Tibial nerve (tissue), 4 donors: ENCODE measurements at regions not wholly inside any gene's neighbourhood (a gene's known extent, or its start where the extent isn't known, plus 50 kb on each side); places are given as distances from the start of the nearest gene placed in this dataset.

Experiments used
- DNase-seq, 2 donors: peaks; one replicate each; pipeline ENCODE4 v3.0.0-alpha.2; 2019; ENCODE audit warnings: low spot score in 2 of 2
- H3K27ac ChIP-seq, 4 donors: fragments of 200-600 bp; sonication (generic) in 3 of 4; one replicate each; pipeline ENCODE4 v1.5.1; 2017 to 2019; ENCODE audit warnings: mild to moderate bottlenecking in 1 of 4
- H3K27me3 ChIP-seq, 2 donors: fragments of 200-600 bp; sonication (generic) in 1 of 2; one replicate each; pipeline versions ENCODE4 v1.5.1 to v1.6.0; 2017 to 2019
- H3K36me3 ChIP-seq, 3 donors: fragments of 200-600 bp; sonication (generic); one replicate each; pipeline ENCODE4 v1.5.1; 2018 to 2019
- H3K4me1 ChIP-seq, 4 donors: fragments of 200-600 bp; sonication (generic) in 3 of 4; one replicate each; pipeline ENCODE4 v1.5.1; 2017 to 2019
- H3K4me3 ChIP-seq, 4 donors: fragments of 200-600 bp; sonication (generic) in 3 of 4; one replicate each; pipeline ENCODE4 v1.5.1; 2017 to 2019; ENCODE audit warnings: mild to moderate bottlenecking in 1 of 4, moderate library complexity in 1 of 4
- H3K9me3 ChIP-seq, 4 donors: fragments of 200-600 bp; sonication (generic) in 3 of 4; one replicate each; pipeline ENCODE4 v1.5.1; 2017 to 2019
- CTCF ChIP-seq, 5 experiments: fragments of 200-600 bp in 3 of 5; fragments of 450-650 bp in 2 of 5; sonication (generic) in 3 of 5; IDR thresholded peaks; one replicate each; pipeline ENCODE4 v1.5.1; 2016 to 2019; ENCODE audit warnings: antibody characterized with exemption in 5 of 5, mild to moderate bottlenecking in 3 of 5, moderate library complexity in 2 of 5
- EP300 ChIP-seq, 2 donors: sonication (generic); formaldehyde crosslinking; IDR thresholded peaks; one replicate each; pipeline ENCODE4 v1.6.1; 2017; ENCODE audit warnings: antibody characterized with exemption in 2 of 2, mild to moderate bottlenecking in 1 of 2
- POLR2A ChIP-seq, 2 donors: fragments of 450-650 bp; IDR thresholded peaks; one replicate each; pipeline ENCODE4 v1.6.1; 2017; ENCODE audit warnings: antibody characterized with exemption in 2 of 2, mild to moderate bottlenecking in 2 of 2, moderate library complexity in 2 of 2
- WGBS, 2 donors: methylation state at CpG; one replicate each; pipeline ENCODE4 v1.1.5; 2018; 5-methylcytosine and 5-hydroxymethylcytosine counted together

GRCh38 chr1:198809247-198809646 lies 170.4 kb downstream of the PTPRC start:
- H3K36me3 ChIP-seq: no peaks in the 10 kb centered on the region
- no peaks in the 10 kb centered on the region for H3K4me1 ChIP-seq
- no peaks in the 10 kb centered on the region for H3K27me3 ChIP-seq
- no peak overlapping the region for H3K4me3 ChIP-seq
- DNase-seq: no peak
- no peak overlapping the region for H3K27ac ChIP-seq
- WGBS, 2 donors: 53 to 72% methylated on average over 1 of the region's 1 CpG
- TF ChIP-seq EP300 (IDR thresholded peaks at IDR 0.05): no peak
- no peak for TF ChIP-seq POLR2A (IDR thresholded peaks at IDR 0.05)
- TF ChIP-seq CTCF (IDR thresholded peaks at IDR 0.05): no peak
- peaks cover 0 to 13% (median 2%) of the 10 kb centered on the region in 4 donors for H3K9me3 ChIP-seq

GRCh38 chr1:198811449-198811848 lies 172.6 kb downstream of the PTPRC start:
- H3K27me3 ChIP-seq: no peaks in the 10 kb centered on the region
- no peak overlapping the region for H3K27ac ChIP-seq
- DNase-seq: no peak
- TF ChIP-seq EP300 (IDR thresholded peaks at IDR 0.05) (no peak), CTCF (IDR thresholded peaks at IDR 0.05) (no peak), POLR2A (IDR thresholded peaks at IDR 0.05) (no peak)
- no peaks in the 10 kb centered on the region for H3K36me3 ChIP-seq
- H3K4me3 ChIP-seq: no peak overlapping the region
- peaks cover 0 to 25% (median 6%) of the 10 kb centered on the region in 4 donors for H3K9me3 ChIP-seq
- 49 to 51% methylated on average over 3 of the region's 3 CpGs for WGBS, 2 donors
- no peaks in the 10 kb centered on the region for H3K4me1 ChIP-seq

- no peak for DNase-seq
- H3K9me3 ChIP-seq: no peaks in the 10 kb centered on the region
- H3K4me1 ChIP-seq: no peaks in the 10 kb centered on the region
- WGBS, 2 donors: 88 to 92% methylated on average over 1 of the region's 1 CpG
- H3K27me3 ChIP-seq: no peaks in the 10 kb centered on the region
- TF ChIP-seq EP300 (IDR thresholded peaks at IDR 0.05): no peak
- H3K4me3 ChIP-seq: no peak overlapping the region
- no peaks in the 10 kb centered on the region for H3K36me3 ChIP-seq
- H3K27ac ChIP-seq: no peak overlapping the region
These were observed 184.8 kb downstream of the PTPRC start for GRCh38 chr1:198823626-198824025.

GRCh38 chr1:198825254-198825653 lies 186.4 kb downstream of the PTPRC start:
- no peak for DNase-seq
- H3K36me3 ChIP-seq: no peaks in the 10 kb centered on the region
- no peaks in the 10 kb centered on the region for H3K4me1 ChIP-seq
- no peak overlapping the region for H3K27ac ChIP-seq
- no peak overlapping the region for H3K4me3 ChIP-seq
- no peaks in the 10 kb centered on the region for H3K27me3 ChIP-seq
- WGBS, 2 donors: 87 to 95% methylated on average over 1 of the region's 1 CpG
- TF ChIP-seq POLR2A (IDR thresholded peaks at IDR 0.05) (no peak), CTCF (IDR thresholded peaks at IDR 0.05) (no peak), EP300 (IDR thresholded peaks at IDR 0.05) (no peak)
- no peaks in the 10 kb centered on the region for H3K9me3 ChIP-seq

GRCh38 chr1:198829356-198829755 lies 190.5 kb downstream of the PTPRC start:
- Histone ChIP-seq H3K9me3 (no peaks in the 10 kb centered on the region), H3K27me3 (no peaks in the 10 kb centered on the region), H3K4me1 (no peaks in the 10 kb centered on the region), H3K36me3 (no peaks in the 10 kb centered on the region), H3K4me3 (no peak overlapping the region), H3K27ac (no peak overlapping the region)
- TF ChIP-seq CTCF (IDR thresholded peaks at IDR 0.05): no peak
- no peak for TF ChIP-seq EP300 (IDR thresholded peaks at IDR 0.05)
- no peak for TF ChIP-seq POLR2A (IDR thresholded peaks at IDR 0.05)
- no peak for DNase-seq
- WGBS, 2 donors: 81 to 100% methylated on average over 2 of the region's 2 CpGs

- 60 to 64% methylated on average over 1 of the region's 1 CpG for WGBS, 2 donors
- TF ChIP-seq CTCF (IDR thresholded peaks at IDR 0.05): no peak
- TF ChIP-seq POLR2A (IDR thresholded peaks at IDR 0.05): no peak
- TF ChIP-seq EP300 (IDR thresholded peaks at IDR 0.05): no peak
These were observed 191.1 kb downstream of the PTPRC start for GRCh38 chr1:198829944-198830343.

More at GRCh38 chr1:198829944-198830343, 191.1 kb downstream of the PTPRC start:
- no peaks in the 10 kb centered on the region for H3K4me1 ChIP-seq
- no peaks in the 10 kb centered on the region for H3K9me3 ChIP-seq
- no peaks in the 10 kb centered on the region for H3K36me3 ChIP-seq
- H3K27me3 ChIP-seq: no peaks in the 10 kb centered on the region
- H3K4me3 ChIP-seq: no peak overlapping the region
- no peak for DNase-seq
- H3K27ac ChIP-seq: no peak overlapping the region
